COLO829 (cell line): ENCODE measurements at regions not wholly inside any gene's neighbourhood (a gene's known extent, or its start where the extent isn't known, plus 50 kb on each side); places are given as distances from the start of the nearest gene placed in this dataset.
"Not testable (repeated sequence)": the region's sequence is repeated elsewhere in the genome, so short reads cannot be mapped to it uniquely, and the experiment has no call there.

Experiments used
- DNase-seq: peaks from one replicate; pipeline ENCODE4 v3.0.0; 2012; ENCODE audit warnings: low spot score

- no peak for DNase-seq
These were observed 87.7 kb downstream of the DCK start for GRCh38 chr4:71081192-71081591.

GRCh38 chr4:71093745-71094144 lies 100.3 kb downstream of the DCK start:
- no peak for DNase-seq

- no peak for DNase-seq
These were observed 100.8 kb downstream of the DCK start for GRCh38 chr4:71094201-71094600.

GRCh38 chr4:71095141-71095540 lies 101.7 kb downstream of the DCK start:
- no peak for DNase-seq

GRCh38 chr4:71095545-71095944 lies 102.1 kb downstream of the DCK start:
- DNase-seq = no peak

GRCh38 chr4:71107726-71108125 lies 114.3 kb downstream of the DCK start:
- no peak for DNase-seq

- no peak for DNase-seq
These were observed 117.0 kb downstream of the DCK start for GRCh38 chr4:71110499-71110898.

GRCh38 chr4:71111133-71111532 lies 117.7 kb downstream of the DCK start:
- DNase-seq = not testable (repeated sequence)

DNA sequence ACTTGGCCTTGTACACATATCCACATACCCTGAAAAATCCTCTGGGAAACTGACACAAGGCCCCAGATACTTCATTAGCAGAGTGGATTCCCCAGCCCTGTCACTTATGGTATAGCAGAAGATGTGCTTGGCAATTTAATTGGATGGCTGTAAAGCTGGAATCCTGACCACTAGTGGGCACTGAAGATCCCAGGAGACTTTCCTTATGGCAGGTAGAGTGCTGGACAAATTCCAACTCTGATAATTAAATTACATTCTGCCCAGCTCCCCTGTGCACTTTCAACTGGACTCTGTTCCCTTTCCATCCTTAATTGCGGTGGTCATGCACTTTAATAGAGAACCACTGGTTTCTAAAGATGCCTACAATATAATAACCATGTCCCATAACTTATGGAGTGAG lies 119.8 kb downstream of the DCK start:
- no peak for DNase-seq

DNA sequence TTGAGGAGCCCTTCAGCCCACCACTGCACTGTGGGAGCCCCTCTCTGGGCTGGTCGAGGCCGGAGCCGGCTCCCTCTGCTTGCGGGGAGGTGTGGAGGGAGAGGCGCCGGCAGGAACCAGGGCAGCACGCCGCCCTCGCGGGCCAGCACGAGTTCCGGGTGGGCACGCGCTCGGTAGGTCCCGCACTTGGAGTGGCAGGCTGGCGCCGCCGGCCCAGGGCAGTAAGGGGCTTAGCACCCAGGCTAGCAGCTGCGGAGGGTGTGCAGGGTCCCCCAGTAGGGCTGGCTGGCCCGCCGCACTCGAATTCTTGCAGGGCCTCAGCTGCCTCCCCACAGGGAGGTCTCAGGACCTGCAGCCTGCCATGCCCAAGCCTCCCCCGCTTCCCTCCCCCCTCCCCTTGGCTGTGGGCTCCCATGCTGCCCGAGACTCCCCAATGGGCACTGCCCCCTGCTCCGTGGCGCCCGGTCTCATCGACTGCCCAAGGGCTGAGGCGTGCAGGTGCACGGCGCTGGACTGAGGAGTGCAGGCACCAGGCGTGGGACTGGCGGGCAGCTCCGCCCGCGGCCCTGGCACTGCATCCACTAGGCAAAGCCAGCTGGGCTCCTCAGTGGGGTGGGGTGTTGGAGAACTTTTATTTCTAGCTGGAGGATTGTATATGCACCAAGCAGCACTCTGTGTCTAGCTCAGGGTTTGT lies 127.5 kb downstream of the DCK start:
- no peak for DNase-seq

GRCh38 chr4:71123951-71124350 lies 130.5 kb downstream of the DCK start:
- DNase-seq = no peak

GRCh38 chr4:71125137-71125536 lies 131.7 kb downstream of the DCK start:
- no peak for DNase-seq

GRCh38 chr4:71126719-71127118 lies 133.3 kb downstream of the DCK start:
- DNase-seq = no peak

DNA sequence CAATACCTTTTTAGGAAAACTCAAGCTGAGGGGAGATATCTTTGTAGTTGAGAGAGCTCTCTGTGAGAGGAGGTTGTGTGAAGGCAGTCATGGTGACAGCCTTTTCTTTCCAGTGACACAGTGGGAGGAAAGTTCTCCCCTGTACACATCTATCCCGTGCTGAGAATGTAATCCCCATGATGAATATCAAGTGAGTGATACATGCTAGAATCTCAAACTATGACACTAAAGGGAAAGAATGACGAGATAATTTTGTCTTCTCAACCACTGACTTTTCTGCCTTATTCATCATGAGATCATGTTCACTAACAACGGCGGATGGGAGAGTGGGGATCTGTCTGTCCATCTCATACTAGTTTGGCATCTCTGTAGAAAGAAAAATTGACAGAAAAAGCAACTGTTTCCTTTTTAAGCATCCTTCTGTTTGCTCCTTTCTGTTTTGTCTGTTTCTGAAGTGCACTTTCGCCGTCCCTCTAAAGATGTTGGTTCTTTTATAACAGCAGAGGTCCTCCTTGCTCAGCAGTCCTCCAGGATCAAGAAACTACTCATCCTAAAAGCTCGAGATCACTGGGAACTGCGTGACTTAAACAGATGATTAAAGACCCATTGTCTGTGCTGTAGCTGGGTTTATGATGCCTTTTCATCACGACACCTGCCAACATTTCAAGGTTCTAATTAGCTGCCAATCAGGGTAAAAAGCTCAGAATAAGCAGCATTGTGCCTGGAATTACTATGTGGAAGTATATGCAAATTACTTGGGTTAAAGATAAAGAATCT lies 137.6 kb downstream of the DCK start:
- no peak for DNase-seq

DNA sequence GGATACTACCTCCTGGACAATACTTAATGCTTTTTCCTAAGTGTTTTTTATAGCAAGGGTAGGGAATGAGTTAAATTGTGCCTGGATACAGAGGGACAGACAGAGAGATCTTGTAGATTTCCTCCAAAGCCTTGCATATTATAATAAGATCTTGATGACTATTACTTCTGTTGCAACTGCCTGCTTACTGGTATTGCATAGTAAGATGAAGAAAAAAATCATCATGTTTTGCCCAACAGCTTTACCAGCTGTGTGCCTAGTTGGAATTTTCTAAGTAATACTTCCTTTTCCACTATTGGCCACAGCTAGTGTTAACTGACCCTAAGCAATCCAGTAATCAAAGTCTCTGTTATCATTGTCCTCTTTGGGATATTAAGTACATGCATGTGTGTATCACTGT lies 139.0 kb downstream of the DCK start:
- no peak for DNase-seq

DNA sequence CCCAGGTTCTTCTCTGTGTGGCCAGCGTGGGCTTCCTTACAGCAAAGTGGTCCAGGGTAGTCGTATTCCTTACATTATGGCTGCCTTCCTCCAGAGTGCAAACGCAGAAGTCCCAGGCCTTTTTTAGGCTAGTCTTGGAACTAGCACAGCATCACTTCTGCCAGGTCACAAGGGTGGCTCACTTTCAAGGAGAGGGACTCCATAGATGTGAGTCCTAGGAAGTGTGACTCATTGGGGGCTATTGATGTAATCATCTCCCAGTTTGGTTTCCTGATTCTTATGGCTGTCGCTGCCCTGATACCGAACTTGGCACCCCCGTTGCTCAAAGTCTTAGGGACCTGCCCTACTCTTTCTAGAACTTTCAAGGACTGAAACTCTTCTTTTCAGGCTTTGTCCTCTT lies 140.0 kb downstream of the DCK start:
- DNase-seq = no peak

GRCh38 chr4:71136071-71136470 lies 142.6 kb downstream of the DCK start:
- no peak for DNase-seq

DNA sequence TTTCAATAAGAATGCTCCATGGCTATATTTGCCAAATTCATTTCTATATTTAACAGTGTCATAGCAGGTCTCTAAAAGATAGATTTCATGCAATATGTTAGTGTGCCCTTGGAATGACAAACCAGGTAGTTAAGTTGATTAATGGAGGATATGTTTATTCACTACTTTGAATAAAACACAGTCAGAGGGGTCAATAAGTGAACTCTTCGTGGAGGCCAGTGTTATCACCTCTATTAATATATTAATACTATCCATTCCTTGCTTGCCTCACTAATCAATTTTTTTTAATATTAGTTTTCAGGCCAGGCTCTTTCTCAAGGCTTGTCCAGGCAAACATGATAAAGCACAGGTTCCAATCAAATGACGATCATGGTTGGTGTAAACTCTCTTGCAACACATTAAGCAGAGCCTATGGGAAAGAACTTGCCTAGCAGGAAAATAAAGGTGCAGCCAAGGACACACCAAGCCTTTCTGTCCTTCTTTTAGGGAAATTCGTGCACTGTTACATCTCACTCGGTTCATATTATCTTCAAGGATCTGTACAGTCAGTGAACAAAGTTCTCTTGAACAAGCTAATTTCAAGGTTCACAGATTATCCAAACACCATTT lies 144.7 kb downstream of the DCK start:
- DNase-seq = no peak

DNA sequence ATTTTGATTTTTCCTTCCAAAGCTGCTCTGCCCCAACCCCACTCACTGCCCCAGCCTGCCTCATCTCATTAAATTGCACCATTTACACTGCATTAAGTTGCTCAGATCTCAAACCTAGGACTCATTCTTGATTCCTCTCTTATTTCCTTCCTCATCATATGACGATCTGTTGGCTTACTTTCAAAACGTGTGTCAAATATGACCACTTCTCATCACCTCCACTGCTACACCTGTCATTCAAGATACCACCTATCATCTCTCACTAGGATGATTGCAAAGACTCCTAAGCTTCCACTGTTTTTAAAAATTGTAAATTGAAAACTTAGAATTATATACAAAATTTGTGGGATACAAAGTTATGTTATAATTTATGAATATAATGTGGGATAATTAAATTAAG lies 147.1 kb downstream of the DCK start:
- DNase-seq = no peak

DNA sequence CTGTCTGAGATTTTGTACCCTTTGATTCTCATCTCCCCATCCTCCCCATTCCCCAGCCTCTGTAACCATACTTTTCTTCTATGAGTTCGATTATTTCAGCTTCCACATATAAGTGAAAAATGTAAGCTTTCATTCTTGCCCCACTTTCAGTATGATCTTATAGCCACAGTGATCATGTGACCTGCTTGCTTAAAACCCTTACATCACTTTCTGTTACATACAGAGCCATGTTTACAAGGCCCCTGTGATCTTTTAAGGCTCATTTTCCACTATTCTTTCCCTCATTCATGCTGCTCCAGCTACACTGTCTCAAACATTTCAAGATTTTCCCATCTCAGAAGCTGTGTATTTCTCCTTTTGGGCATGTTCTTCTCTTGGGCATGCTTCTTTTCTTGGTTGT lies 147.7 kb downstream of the DCK start:
- DNase-seq = no peak

- DNase-seq = no peak
These were observed 153.8 kb downstream of the DCK start for GRCh38 chr4:71147261-71147660.

- no peak for DNase-seq
These were observed 155.1 kb downstream of the DCK start for GRCh38 chr4:71148545-71148944.

- DNase-seq = no peak
These were observed 157.6 kb downstream of the DCK start for GRCh38 chr4:71151054-71151453.
